HFFc6 (cell line): ENCODE measurements at regions not wholly inside any gene's neighbourhood (a gene's known extent, or its start where the extent isn't known, plus 50 kb on each side); places are given as distances from the start of the nearest gene placed in this dataset.

ENCODE experiments used
- DNase-seq: peaks from one replicate; pipeline ENCODE4 v3.0.0-alpha.2; 2018
- H3K27ac Mint-ChIP-seq: 2 replicates; pipeline ENCODE4 v1.8.0; 2020; ENCODE audit warnings: mild to moderate bottlenecking, mixed read lengths
- H3K27me3 Mint-ChIP-seq: 2 replicates; pipeline ENCODE4 v1.8.0; 2021; ENCODE audit warnings: mild to moderate bottlenecking, moderate library complexity, mixed read lengths; ENCODE audit not compliant: insufficient read depth
- H3K36me3 Mint-ChIP-seq: 2 replicates; pipeline ENCODE4 v1.8.0; 2021; ENCODE audit warnings: low read depth, mixed read lengths
- H3K4me1 Mint-ChIP-seq: 2 replicates; pipeline ENCODE4 v1.8.0; 2020; ENCODE audit warnings: low read depth, mixed read lengths
- H3K4me3 Mint-ChIP-seq: 2 replicates; pipeline ENCODE4 v1.8.0; 2020; ENCODE audit warnings: mild to moderate bottlenecking, moderate library complexity, mixed read lengths
- H3K9me3 Mint-ChIP-seq: 2 replicates; pipeline ENCODE4 v1.8.0; 2020; ENCODE audit warnings: mild to moderate bottlenecking, mixed read lengths
- CTCF ChIP-seq: fragments of 200-600 bp; sonication (generic); IDR thresholded peaks from 2 replicates; pipeline ENCODE4 v1.5.0; 2021; ENCODE audit warnings: antibody characterized with exemption, mild to moderate bottlenecking

DNA sequence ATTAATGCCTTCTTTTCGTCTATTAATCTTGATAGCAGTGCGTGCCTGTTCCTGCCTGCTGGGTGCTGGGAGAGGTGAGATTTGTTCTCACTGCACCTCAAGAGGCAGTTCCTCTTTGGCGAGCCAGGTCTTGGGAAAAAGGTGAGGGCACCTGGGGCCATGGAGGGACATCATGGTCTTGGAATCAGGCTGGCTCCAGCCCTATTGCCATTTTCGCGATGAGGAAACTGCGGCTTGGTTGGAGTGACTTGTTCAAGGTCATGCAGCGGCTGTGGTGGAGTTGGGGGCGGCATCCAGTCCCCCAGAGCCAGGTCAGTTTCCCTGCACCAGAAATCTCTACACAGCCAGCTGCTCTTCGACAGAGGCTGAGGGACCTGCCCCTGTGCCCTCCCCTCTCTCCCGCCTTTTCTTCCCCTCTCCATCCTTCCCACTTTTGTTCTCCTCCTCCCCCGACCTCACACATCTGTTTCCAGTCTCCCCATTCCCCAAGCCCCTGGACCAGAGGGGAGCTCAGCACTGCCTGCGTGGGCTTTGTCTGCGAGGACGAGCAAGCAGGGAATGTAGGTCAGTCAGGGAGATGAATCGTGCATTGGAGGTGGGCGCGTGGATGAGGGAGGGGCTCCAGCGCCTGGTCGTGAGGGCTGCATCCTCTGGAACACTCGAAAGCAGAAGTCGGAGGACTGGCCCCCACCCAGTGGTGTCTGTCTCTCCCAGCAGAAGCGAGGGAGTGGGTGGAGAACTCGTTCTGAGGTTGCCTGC lies 135.1 kb downstream of the ACTL8 start:
- no peak for DNase-seq
- TF ChIP-seq CTCF = no peak
- Mint-ChIP-seq H3K36me3 (no peaks in the 10 kb centered on the region), H3K27ac (no peak overlapping the region), H3K4me3 (no peak overlapping the region), H3K4me1 (peaks cover 8% of the 10 kb centered on the region), H3K27me3 (peaks cover 42% of the 10 kb centered on the region), H3K9me3 (no peaks in the 10 kb centered on the region)

DNA sequence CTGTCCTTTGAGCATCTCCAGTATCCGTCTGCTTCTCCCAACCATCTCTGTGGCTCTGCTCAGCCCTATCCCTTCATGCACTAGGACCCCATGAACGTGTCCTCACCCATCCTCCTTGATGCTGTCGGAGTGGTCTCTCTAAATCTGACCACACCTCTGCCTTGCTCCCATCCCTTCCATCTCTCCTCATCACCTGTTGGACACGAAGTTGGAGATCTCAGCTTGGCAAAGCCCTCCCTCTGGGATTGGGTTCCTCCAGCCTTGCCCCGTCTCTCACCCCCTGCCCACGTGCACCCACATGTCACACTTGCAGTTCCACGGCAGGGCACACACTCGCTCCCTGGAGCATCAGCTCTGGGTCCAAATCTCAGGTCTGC lies 135.7 kb downstream of the ACTL8 start:
- no peaks in the 10 kb centered on the region for H3K9me3 Mint-ChIP-seq
- H3K27ac Mint-ChIP-seq = no peak overlapping the region
- H3K36me3 Mint-ChIP-seq = no peaks in the 10 kb centered on the region
- TF ChIP-seq CTCF = no peak
- DNase-seq = no peak
- H3K4me3 Mint-ChIP-seq = no peak overlapping the region
- peaks cover 43% of the 10 kb centered on the region for H3K27me3 Mint-ChIP-seq
- H3K4me1 Mint-ChIP-seq = peaks cover 8% of the 10 kb centered on the region

GRCh38 chr1:17891205-17892110 lies 136.3 kb downstream of the ACTL8 start:
- Mint-ChIP-seq H3K36me3 (no peaks in the 10 kb centered on the region), H3K27me3 (peaks cover 44% of the 10 kb centered on the region), H3K27ac (no peak overlapping the region), H3K4me1 (peaks cover 8% of the 10 kb centered on the region), H3K9me3 (no peaks in the 10 kb centered on the region), H3K4me3 (no peak overlapping the region)
- TF ChIP-seq CTCF = no peak
- DNase-seq = no peak

GRCh38 chr1:17892225-17892624 lies 137.1 kb downstream of the ACTL8 start:
- no peaks in the 10 kb centered on the region for H3K9me3 Mint-ChIP-seq
- H3K27me3 Mint-ChIP-seq = peaks cover 45% of the 10 kb centered on the region
- H3K4me3 Mint-ChIP-seq = no peak overlapping the region
- H3K36me3 Mint-ChIP-seq = no peaks in the 10 kb centered on the region
- H3K27ac Mint-ChIP-seq = no peak overlapping the region
- H3K4me1 Mint-ChIP-seq = peaks cover 8% of the 10 kb centered on the region
- DNase-seq = no peak
- TF ChIP-seq CTCF = no peak

- H3K4me3 Mint-ChIP-seq = no peak overlapping the region
- no peak for TF ChIP-seq CTCF
- no peak for DNase-seq
- peaks cover 45% of the 10 kb centered on the region for H3K27me3 Mint-ChIP-seq
- H3K36me3 Mint-ChIP-seq = no peaks in the 10 kb centered on the region
- no peak overlapping the region for H3K27ac Mint-ChIP-seq
- H3K4me1 Mint-ChIP-seq = peaks cover 8% of the 10 kb centered on the region
- no peaks in the 10 kb centered on the region for H3K9me3 Mint-ChIP-seq
Observed at GRCh38 chr1:17892851-17893250, 137.7 kb downstream of the ACTL8 start.
